SIG-M5 treated with dmso at 0.1 percent for 504 hours (cell line): ENCODE measurements at regions not wholly inside any gene's neighbourhood (a gene's known extent, or its start where the extent isn't known, plus 50 kb on each side); places are given as distances from the start of the nearest gene placed in this dataset.

Experiments
- DNase-seq: peaks from one replicate; lab custom pipeline; 2025; ENCODE audit not compliant: unreplicated experiment; lab: John Stamatoyannopoulos, UW

GRCh38 chr5:106171708-106172107, 1499.0 kb downstream of the EFNA5 start:
- no peak for DNase-seq

- DNase-seq = no peak
These were observed 1499.6 kb downstream of the EFNA5 start for GRCh38 chr5:106171132-106171531.

GRCh38 chr5:106167766-106168165, 1503.0 kb downstream of the EFNA5 start:
- no peak for DNase-seq

GRCh38 chr5:106163233-106163632, 1507.5 kb downstream of the EFNA5 start:
- DNase-seq = no peak

- no peak for DNase-seq
These were observed 1511.1 kb downstream of the EFNA5 start for GRCh38 chr5:106159616-106160015.

GRCh38 chr5:106154280-106154716, 1516.4 kb downstream of the EFNA5 start:
- DNase-seq = no peak

- no peak for DNase-seq
These were observed 1518.2 kb downstream of the EFNA5 start for GRCh38 chr5:106152569-106152968.

- DNase-seq = no peak
These were observed 1528.6 kb downstream of the EFNA5 start for GRCh38 chr5:106142116-106142515.

GRCh38 chr5:106140101-106140500, 1530.6 kb downstream of the EFNA5 start:
- DNase-seq = no peak

- no peak for DNase-seq
These were observed 1534.7 kb downstream of the EFNA5 start for GRCh38 chr5:106136061-106136460.

- DNase-seq = no peak
These were observed 1535.3 kb downstream of the EFNA5 start for GRCh38 chr5:106135473-106135872.

- no peak for DNase-seq
These were observed 1536.2 kb downstream of the EFNA5 start for GRCh38 chr5:106134549-106134948.

- DNase-seq = no peak
These were observed 1542.8 kb downstream of the EFNA5 start for GRCh38 chr5:106127985-106128384.

- DNase-seq = no peak
These were observed 1543.4 kb downstream of the EFNA5 start for GRCh38 chr5:106127341-106127781.

- peak; percentile 7 for DNase-seq
These were observed 1548.6 kb downstream of the EFNA5 start for GRCh38 chr5:106121972-106122605.

GRCh38 chr5:106116682-106117081, 1554.1 kb downstream of the EFNA5 start:
- DNase-seq = no peak

- no peak for DNase-seq
These were observed 1556.8 kb downstream of the EFNA5 start for GRCh38 chr5:106113922-106114321.

- DNase-seq = no peak
These were observed 1564.4 kb downstream of the EFNA5 start for GRCh38 chr5:106106384-106106783.

GRCh38 chr5:106097340-106097739, 1573.4 kb downstream of the EFNA5 start:
- no peak for DNase-seq

- no peak for DNase-seq
These were observed 1575.9 kb downstream of the EFNA5 start for GRCh38 chr5:106094839-106095238.

- DNase-seq = peak; percentile 45
These were observed 1576.5 kb downstream of the EFNA5 start for GRCh38 chr5:106094204-106094607.

GRCh38 chr5:106093134-106093533, 1577.6 kb downstream of the EFNA5 start:
- no peak for DNase-seq

- no peak for DNase-seq
These were observed 1578.3 kb downstream of the EFNA5 start for GRCh38 chr5:106092455-106092854.
